ENCODE measurements at regions not wholly inside any gene's neighbourhood (a gene's known extent, or its start where the extent isn't known, plus 50 kb on each side); places are given as distances from the start of the nearest gene placed in this dataset.
"Not testable (repeated sequence)": the region's sequence is repeated elsewhere in the genome, so short reads cannot be mapped to it uniquely, and the experiment has no call there.

DNA sequence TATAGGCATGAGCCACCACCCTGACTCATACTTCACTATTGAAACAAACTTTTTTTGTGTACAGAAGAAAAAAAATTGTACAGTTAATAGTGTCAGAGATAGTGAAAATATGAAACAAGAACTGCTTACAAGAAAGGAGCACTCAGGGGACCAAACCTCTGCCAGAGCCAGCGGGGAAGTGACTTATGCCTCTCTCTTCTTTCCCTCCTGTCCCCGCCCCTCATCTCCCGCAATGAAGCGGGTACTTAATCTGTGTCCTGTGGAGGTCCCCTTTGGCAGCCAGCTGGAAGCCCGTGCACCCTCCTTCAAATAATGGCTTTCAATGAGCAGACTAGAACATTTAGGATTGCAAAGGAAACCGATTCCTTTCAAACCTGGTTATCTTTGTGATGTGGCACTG, 51.5 kb downstream of the PPIAL4A start:
- peak overlapping the region; percentile 37 to 94 for H3K27ac Mint-ChIP-seq
- H3K4me1 Mint-ChIP-seq: peaks cover 37% of the 10 kb centered on the region
- peak in 1 of 2 donors; percentile 29 for DNase-seq
- H3K9me3 Mint-ChIP-seq, ATAC-seq, H3K27me3 Mint-ChIP-seq: not testable (repeated sequence)
- peak overlapping the region; percentile 73 to 79 for H3K4me3 Mint-ChIP-seq

- H3K27me3 Mint-ChIP-seq, DNase-seq, H3K9me3 Mint-ChIP-seq: not testable (repeated sequence)
- peak overlapping the region; percentile 79 to 82 for H3K4me3 Mint-ChIP-seq
- peak overlapping the region; percentile 99 to 100 for H3K27ac Mint-ChIP-seq
- H3K4me1 Mint-ChIP-seq: peaks cover 37% of the 10 kb centered on the region
- peak; percentile 27 for ATAC-seq
These were observed 52.3 kb downstream of the PPIAL4A start for GRCh38 chr1:120941836-120942217.

GRCh38 chr1:120942218-120942944, 52.8 kb downstream of the PPIAL4A start:
- peak overlapping the region; percentile 79 to 82 for H3K4me3 Mint-ChIP-seq
- ATAC-seq (peak; percentile 85), DNase-seq (peak; percentile 81 to 84)
- not testable (repeated sequence) for H3K27me3 Mint-ChIP-seq, H3K9me3 Mint-ChIP-seq
- peaks cover 37% of the 10 kb centered on the region for H3K4me1 Mint-ChIP-seq
- H3K27ac Mint-ChIP-seq: peak overlapping the region; percentile 99 to 100

- not testable (repeated sequence) for H3K4me3 Mint-ChIP-seq, DNase-seq, ATAC-seq, H3K27me3 Mint-ChIP-seq, H3K9me3 Mint-ChIP-seq
- Mint-ChIP-seq H3K27ac (peak overlapping the region in 1 of 2 donors; percentile 100), H3K4me1 (peaks cover 37% of the 10 kb centered on the region)
These were observed 53.4 kb downstream of the PPIAL4A start for GRCh38 chr1:120942945-120943319.

DNA sequence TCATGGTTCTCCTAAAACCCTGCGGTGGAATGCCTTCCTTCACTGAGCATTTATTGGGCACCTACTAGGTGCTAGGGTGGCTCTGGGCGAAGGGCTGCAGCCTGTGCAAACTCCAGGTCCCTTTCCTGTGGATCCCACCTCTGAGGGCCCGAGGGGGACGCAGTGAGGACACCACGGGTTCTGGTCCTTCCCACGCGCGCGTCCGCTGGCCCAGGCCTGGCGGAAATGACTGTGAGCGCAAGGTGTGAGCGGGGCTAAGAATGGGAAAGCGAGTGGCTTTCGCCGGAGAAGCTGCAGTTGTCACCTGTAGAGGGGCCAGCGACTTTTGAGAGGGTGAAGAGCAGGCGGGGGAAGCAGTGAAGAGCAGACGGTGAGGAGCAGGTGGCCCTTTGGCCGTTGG, 55.1 kb downstream of the PPIAL4A start:
- DNase-seq, H3K9me3 Mint-ChIP-seq, H3K4me3 Mint-ChIP-seq, H3K27me3 Mint-ChIP-seq, ATAC-seq, H3K27ac Mint-ChIP-seq: not testable (repeated sequence)
- peaks cover 31% of the 10 kb centered on the region for H3K4me1 Mint-ChIP-seq

DNA sequence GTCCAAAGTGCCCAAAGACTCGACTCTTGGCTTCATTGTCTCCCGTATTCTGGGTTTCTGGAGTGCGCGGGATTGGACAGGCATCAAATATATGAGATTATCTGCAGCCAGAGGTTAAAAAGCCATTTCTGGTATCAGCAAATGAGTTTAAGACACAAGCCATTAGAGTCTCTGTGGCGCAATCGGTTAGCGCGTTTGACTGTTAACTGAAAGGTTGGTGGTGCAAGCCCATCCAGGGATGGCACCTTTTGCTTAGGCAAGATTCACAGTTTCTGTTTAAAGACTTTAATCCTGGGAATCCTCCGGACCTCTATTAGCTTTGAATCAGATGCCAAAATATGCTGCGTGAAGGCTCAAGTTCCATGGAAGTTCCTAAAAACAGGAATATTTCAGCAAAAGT, 55.6 kb downstream of the PPIAL4A start:
- not testable (repeated sequence) for H3K27me3 Mint-ChIP-seq, H3K27ac Mint-ChIP-seq, ATAC-seq, H3K4me3 Mint-ChIP-seq, DNase-seq, H3K9me3 Mint-ChIP-seq
- H3K4me1 Mint-ChIP-seq: peaks cover 31% of the 10 kb centered on the region

- H3K4me1 Mint-ChIP-seq: peaks cover 18% of the 10 kb centered on the region
- not testable (repeated sequence) for H3K9me3 Mint-ChIP-seq, DNase-seq, H3K4me3 Mint-ChIP-seq, H3K27me3 Mint-ChIP-seq, ATAC-seq, H3K27ac Mint-ChIP-seq
These were observed 57.5 kb downstream of the PPIAL4A start for GRCh38 chr1:120947114-120947513.

GRCh38 chr1:120949724-120950123, 60.2 kb downstream of the PPIAL4A start:
- ATAC-seq: not testable (repeated sequence)

GRCh38 chr1:120950633-120951032, 61.1 kb downstream of the PPIAL4A start:
- not testable (repeated sequence) for H3K4me3 Mint-ChIP-seq, H3K27ac Mint-ChIP-seq, H3K9me3 Mint-ChIP-seq, H3K27me3 Mint-ChIP-seq, ATAC-seq, H3K4me1 Mint-ChIP-seq, DNase-seq

More at GRCh38 chr1:120949724-120950123, 60.2 kb downstream of the PPIAL4A start:
- H3K4me1 Mint-ChIP-seq, H3K27ac Mint-ChIP-seq, H3K9me3 Mint-ChIP-seq, H3K27me3 Mint-ChIP-seq, DNase-seq, H3K4me3 Mint-ChIP-seq: not testable (repeated sequence)

DNA sequence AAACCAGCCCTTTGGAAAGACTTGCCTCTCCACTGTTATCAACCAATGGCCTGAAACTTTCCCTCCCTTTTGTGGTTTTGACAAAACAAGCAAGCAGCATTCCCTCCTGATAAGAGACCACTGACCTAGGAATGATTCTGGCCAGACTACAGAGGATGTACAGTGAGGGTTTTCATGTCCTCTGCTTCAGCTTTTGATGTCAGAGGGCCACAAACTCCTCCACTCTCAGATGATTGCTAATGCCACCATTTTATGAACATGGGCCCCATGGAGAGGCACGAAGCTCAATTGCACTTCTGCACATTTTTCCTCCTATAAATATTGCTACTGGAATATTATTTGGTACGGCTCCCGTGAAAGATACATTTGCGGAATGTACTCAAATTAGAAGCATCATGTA, 61.5 kb downstream of the PPIAL4A start:
- H3K4me1 Mint-ChIP-seq, H3K9me3 Mint-ChIP-seq, H3K4me3 Mint-ChIP-seq, H3K27me3 Mint-ChIP-seq, ATAC-seq, H3K27ac Mint-ChIP-seq, DNase-seq: not testable (repeated sequence)

- H3K27me3 Mint-ChIP-seq, ATAC-seq, H3K4me3 Mint-ChIP-seq, H3K4me1 Mint-ChIP-seq, DNase-seq: not testable (repeated sequence)
- H3K9me3 Mint-ChIP-seq: peaks cover 10 to 19% of the 10 kb centered on the region in 2 donors
- peak overlapping the region in 1 of 2 donors; percentile 42 for H3K27ac Mint-ChIP-seq
These were observed 62.8 kb downstream of the PPIAL4A start for GRCh38 chr1:120952207-120952870.

- DNase-seq, H3K27ac Mint-ChIP-seq, ATAC-seq, H3K27me3 Mint-ChIP-seq, H3K4me1 Mint-ChIP-seq, H3K4me3 Mint-ChIP-seq: not testable (repeated sequence)
- peaks cover 12 to 19% of the 10 kb centered on the region in 2 donors for H3K9me3 Mint-ChIP-seq
These were observed 63.3 kb downstream of the PPIAL4A start for GRCh38 chr1:120952871-120953265.

GRCh38 chr1:120954736-120955135, 65.2 kb downstream of the PPIAL4A start:
- H3K4me1 Mint-ChIP-seq: no peaks in the 10 kb centered on the region
- H3K9me3 Mint-ChIP-seq: peaks cover 12 to 23% of the 10 kb centered on the region in 2 donors
- no peak for ATAC-seq
- peak overlapping the region in 1 of 2 donors; percentile 88 for H3K27ac Mint-ChIP-seq
- H3K4me3 Mint-ChIP-seq: no peak overlapping the region
- H3K27me3 Mint-ChIP-seq: no peaks in the 10 kb centered on the region
- no peak for DNase-seq

GRCh38 chr1:120955961-120956360, 66.4 kb downstream of the PPIAL4A start:
- not testable (repeated sequence) for H3K4me3 Mint-ChIP-seq, H3K27me3 Mint-ChIP-seq, ATAC-seq, DNase-seq, H3K4me1 Mint-ChIP-seq
- Mint-ChIP-seq H3K27ac (peak overlapping the region; percentile 4 to 46), H3K9me3 (peaks cover 13 to 31% of the 10 kb centered on the region in 2 donors)

- not testable (repeated sequence) for H3K4me3 Mint-ChIP-seq, H3K4me1 Mint-ChIP-seq, ATAC-seq, DNase-seq, H3K27ac Mint-ChIP-seq, H3K9me3 Mint-ChIP-seq, H3K27me3 Mint-ChIP-seq
These were observed 76.4 kb downstream of the PPIAL4A start for GRCh38 chr1:120966018-120966417.

GRCh38 chr1:120972863-120973262, 83.3 kb downstream of the PPIAL4A start:
- ATAC-seq, H3K4me3 Mint-ChIP-seq, H3K27me3 Mint-ChIP-seq, H3K27ac Mint-ChIP-seq, H3K9me3 Mint-ChIP-seq, DNase-seq, H3K4me1 Mint-ChIP-seq: not testable (repeated sequence)

Measured in stimulated activated naive CD8-positive, alpha-beta T cell treated with anti-CD3 and anti-CD28 coated beads, Interleukin-15, amount 100 ng/mL, for 72 hours (primary cell).